GM12878 (cell line): ENCODE measurements at regions not wholly inside any gene's neighbourhood (a gene's known extent, or its start where the extent isn't known, plus 50 kb on each side); places are given as distances from the start of the nearest gene placed in this dataset.

Experiments
- ATAC-seq: fragments of 200-7000 bp; cut with Tn5 transposase; 3 replicates; pipeline ENCODE4 v1.9.1; 2020; ENCODE audit warnings: mild to moderate bottlenecking, moderate library complexity
- BruUV-seq: library from RNA; stranded (reverse); fragments of 400-500 nt; replicated peaks from 2 replicates; lab custom pipeline; 2021; lab: Mats Ljungman, UMichigan
- CTCF ChIA-PET: fragments of 300-600 bp; sonication (Branson Sonifier 250); formaldehyde crosslinking; extraction: SDS; loops from one replicate; lab custom pipeline; 2021; ENCODE audit warnings: inconsistent platforms; lab: Yijun Ruan, JAX
- POLR2A ChIA-PET: fragments of 350-600 bp; formaldehyde crosslinking; extraction: SDS; loops from one replicate; lab custom pipeline; 2021; ENCODE audit warnings: inconsistent platforms; lab: Charles Lee
- RAD21 ChIA-PET: fragments of 300-600 bp; sonication (Branson Sonifier 250); formaldehyde crosslinking; loops from one replicate; lab custom pipeline; 2023; ENCODE audit warnings: antibody characterized with exemption; ENCODE audit not compliant: unreplicated experiment; lab: Charles Lee
- SMC1A ChIA-PET: fragments of 300-600 bp; sonication (Branson Sonifier 250); formaldehyde crosslinking; loops from one replicate; lab custom pipeline; 2023; ENCODE audit not compliant: unreplicated experiment, uncharacterized antibody; lab: Charles Lee
- DNase-seq: peaks from one replicate; pipeline ENCODE4 v3.0.0-alpha.2; 2011; ENCODE audit warnings: low read depth, low spot score
- FAIRE-seq: peaks from 3 replicates; lab custom pipeline; 2011; peaks lifted over from hg19 to GRCh38; lab: Jason Lieb, UNC
- H2AFZ ChIP-seq: 2 replicates; pipeline ENCODE4 v1.6.0; 2011; ENCODE audit warnings: low read depth, low read length, control low read depth; ENCODE audit not compliant: control insufficient read depth
- H3K27ac ChIP-seq: 2 replicates; pipeline ENCODE4 v1.5.1; 2011; ENCODE audit warnings: control low read depth; ENCODE audit not compliant: control insufficient read depth, insufficient read depth
- H3K27me3 ChIP-seq, 2 experiments: replicated peaks in 1 of 2; 2 replicates each; pipeline versions ENCODE4 v1.6.0 to v1.6.1; 2011; ENCODE audit warnings: low read length in 1 of 2; ENCODE audit not compliant: control insufficient read depth in 2 of 2, insufficient read depth in 2 of 2
- H3K36me3 ChIP-seq, 2 experiments: 2 replicates each; pipeline ENCODE4 v1.5.1; 2011; ENCODE audit warnings: low read length in 1 of 2; ENCODE audit not compliant: control insufficient read depth in 2 of 2, insufficient read depth in 2 of 2
- H3K4me1 ChIP-seq: 2 replicates; pipeline ENCODE4 v1.6.1; 2011; ENCODE audit warnings: mild to moderate bottlenecking, low read length, moderate library complexity, mixed read lengths; ENCODE audit not compliant: control insufficient read depth, insufficient read depth
- H3K4me2 ChIP-seq: 2 replicates; pipeline ENCODE4 v1.6.0; 2011; ENCODE audit warnings: control low read depth; ENCODE audit not compliant: control insufficient read depth, insufficient read depth
- H3K4me3 ChIP-seq: fragments of 200-600 bp; sonication (generic); 2 replicates; pipeline ENCODE4 v1.5.1; 2016
- H3K79me2 ChIP-seq: 2 replicates; pipeline ENCODE4 v1.6.0; 2011; ENCODE audit warnings: low read length; ENCODE audit not compliant: control insufficient read depth, insufficient read depth
- H3K9ac ChIP-seq: 2 replicates; pipeline ENCODE4 v1.8.0; 2011; ENCODE audit warnings: low read length, control low read depth, mixed read lengths; ENCODE audit not compliant: control insufficient read depth, insufficient read depth
- H3K9me3 ChIP-seq: replicated peaks from 3 replicates; pipeline ENCODE4 v1.5.1; 2011; ENCODE audit warnings: mild to moderate bottlenecking, low read length; ENCODE audit not compliant: control insufficient read depth, insufficient read depth
- H4K20me1 ChIP-seq: 2 replicates; pipeline ENCODE4 v1.6.0; 2011; ENCODE audit not compliant: control insufficient read depth, insufficient read depth
- BMI1 ChIP-seq: fragments of 450-650 bp; IDR thresholded peaks from 2 replicates; pipeline ENCODE4 v1.6.1; 2016; ENCODE audit warnings: mild to moderate bottlenecking, moderate library complexity, borderline replicate concordance
- FOXM1 ChIP-seq: IDR thresholded peaks from 2 replicates; pipeline ENCODE4 v1.6.1; 2012; ENCODE audit warnings: low read depth, mild to moderate bottlenecking, inconsistent platforms, low read length, moderate library complexity
- HDGF ChIP-seq: fragments of 450-650 bp; IDR thresholded peaks from 2 replicates; pipeline ENCODE4 v1.6.1; 2016; ENCODE audit warnings: antibody characterized with exemption
- MYB ChIP-seq: fragments of 150-350 bp; IDR thresholded peaks from 2 replicates; pipeline ENCODE4 v1.6.1; 2014; ENCODE audit warnings: mild to moderate bottlenecking, low read depth, low read length, borderline replicate concordance
- RBBP5 ChIP-seq: fragments of 200-600 bp; sonication (generic); conservative IDR thresholded peaks from 2 replicates; pipeline ENCODE4 v1.6.1; 2016
- SP1 ChIP-seq: IDR thresholded peaks from one replicate; pipeline ENCODE4 v1.6.1; 2011; ENCODE audit warnings: low read depth, low read length
- SPI1 ChIP-seq: IDR thresholded peaks from 2 replicates; pipeline ENCODE4 v1.6.1; 2011; ENCODE audit warnings: low read depth, mild to moderate bottlenecking, low read length, moderate library complexity, borderline replicate concordance; ENCODE audit not compliant: insufficient read depth
- WRNIP1 ChIP-seq: IDR thresholded peaks from 2 replicates; pipeline ENCODE4 v1.6.1; 2011; ENCODE audit warnings: low read depth, low read length, improper control_type of control experiment, borderline replicate concordance
- ZNF207 ChIP-seq: fragments of 450-650 bp; IDR thresholded peaks from 2 replicates; pipeline ENCODE4 v1.6.1; 2014; ENCODE audit warnings: antibody characterized with exemption, mild to moderate bottlenecking, borderline replicate concordance
- ZSCAN29 ChIP-seq: fragments of 450-650 bp; IDR thresholded peaks from 2 replicates; pipeline ENCODE4 v1.6.1; 2017; ENCODE audit warnings: mild to moderate bottlenecking, moderate library complexity
- WGBS: methylation state at CpG from one replicate; pipeline ENCODE4 v1.1.6; 2016; ENCODE audit warnings: low lambda C conversion rate; ENCODE audit not compliant: insufficient replicate concordance, insufficient coverage; ENCODE audit errors: missing lambda C conversion rate; 5-methylcytosine and 5-hydroxymethylcytosine counted together
- in situ Hi-C: fragments of 300-500 bp; cut with MboI; formaldehyde crosslinking; loops from 9 replicates; pipeline ENCODE4 v1.14.3; 2018; ENCODE audit warnings: mixed read lengths
- intact Hi-C: fragments of 100-400 bp; cut with micrococcal nuclease; formaldehyde crosslinking; loops from one replicate; pipeline ENCODE4 v1.14.2; 2022; ENCODE audit not compliant: unreplicated experiment
- TF ChIP-seq, protein P1 (sequence below): IDR thresholded peaks from 2 replicates; pipeline ENCODE4 v1.6.1; 2011; ENCODE audit warnings: mild to moderate bottlenecking, low read depth, low read length, moderate library complexity; ENCODE audit not compliant: insufficient replicate concordance
- TF ChIP-seq, protein P2 (sequence below): IDR thresholded peaks from 2 replicates; pipeline ENCODE4 v1.6.1; 2011; ENCODE audit warnings: low read depth, low read length, improper control_type of control experiment, borderline replicate concordance
- TF ChIP-seq, protein P3 (sequence below): IDR thresholded peaks from 2 replicates; pipeline ENCODE4 v1.6.1; 2011; ENCODE audit warnings: borderline replicate concordance, low read depth, mild to moderate bottlenecking, moderate library complexity, mixed read lengths, low read length; ENCODE audit not compliant: insufficient read depth; ENCODE audit errors: extremely low read length

DNA sequence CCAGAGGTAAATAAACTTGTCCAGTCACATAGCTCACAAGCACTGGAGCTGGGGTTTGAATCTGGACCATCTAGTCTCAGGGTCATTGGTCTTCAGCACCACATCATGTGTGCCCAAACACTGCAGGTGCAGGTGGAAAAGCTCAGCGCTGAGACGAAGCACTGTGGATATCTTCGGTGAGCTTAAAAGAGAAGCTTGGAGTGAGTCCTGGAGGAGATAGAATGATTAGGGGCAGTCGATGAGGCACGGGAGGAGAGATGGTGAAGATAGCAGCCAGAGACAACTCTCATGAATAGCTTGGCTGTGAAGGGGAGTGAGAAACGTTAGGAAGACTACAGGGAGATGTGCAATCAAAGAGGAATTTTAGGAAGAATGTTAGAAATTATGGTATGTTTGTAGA is 389.3 kb downstream of the FGF9 start:
- TF ChIP-seq, protein P1, sequence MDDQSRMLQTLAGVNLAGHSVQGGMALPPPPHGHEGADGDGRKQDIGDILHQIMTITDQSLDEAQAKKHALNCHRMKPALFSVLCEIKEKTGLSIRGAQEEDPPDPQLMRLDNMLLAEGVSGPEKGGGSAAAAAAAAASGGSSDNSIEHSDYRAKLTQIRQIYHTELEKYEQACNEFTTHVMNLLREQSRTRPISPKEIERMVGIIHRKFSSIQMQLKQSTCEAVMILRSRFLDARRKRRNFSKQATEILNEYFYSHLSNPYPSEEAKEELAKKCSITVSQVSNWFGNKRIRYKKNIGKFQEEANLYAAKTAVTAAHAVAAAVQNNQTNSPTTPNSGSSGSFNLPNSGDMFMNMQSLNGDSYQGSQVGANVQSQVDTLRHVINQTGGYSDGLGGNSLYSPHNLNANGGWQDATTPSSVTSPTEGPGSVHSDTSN, result no peak
- no peak for TF ChIP-seq BMI1
- TF ChIP-seq, protein P2, sequence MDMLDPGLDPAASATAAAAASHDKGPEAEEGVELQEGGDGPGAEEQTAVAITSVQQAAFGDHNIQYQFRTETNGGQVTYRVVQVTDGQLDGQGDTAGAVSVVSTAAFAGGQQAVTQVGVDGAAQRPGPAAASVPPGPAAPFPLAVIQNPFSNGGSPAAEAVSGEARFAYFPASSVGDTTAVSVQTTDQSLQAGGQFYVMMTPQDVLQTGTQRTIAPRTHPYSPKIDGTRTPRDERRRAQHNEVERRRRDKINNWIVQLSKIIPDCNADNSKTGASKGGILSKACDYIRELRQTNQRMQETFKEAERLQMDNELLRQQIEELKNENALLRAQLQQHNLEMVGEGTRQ, result no peak
- no peak for TF ChIP-seq HDGF
- TF ChIP-seq ZNF207, result no peak
- no peak for TF ChIP-seq RBBP5
- no peak for TF ChIP-seq ZSCAN29
- TF ChIP-seq MYB, result no peak
- TF ChIP-seq SP1, result no peak
- TF ChIP-seq, protein P3, sequence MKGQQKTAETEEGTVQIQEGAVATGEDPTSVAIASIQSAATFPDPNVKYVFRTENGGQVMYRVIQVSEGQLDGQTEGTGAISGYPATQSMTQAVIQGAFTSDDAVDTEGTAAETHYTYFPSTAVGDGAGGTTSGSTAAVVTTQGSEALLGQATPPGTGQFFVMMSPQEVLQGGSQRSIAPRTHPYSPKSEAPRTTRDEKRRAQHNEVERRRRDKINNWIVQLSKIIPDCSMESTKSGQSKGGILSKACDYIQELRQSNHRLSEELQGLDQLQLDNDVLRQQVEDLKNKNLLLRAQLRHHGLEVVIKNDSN, result no peak
- no peak for TF ChIP-seq SPI1
- no peak for TF ChIP-seq WRNIP1
- TF ChIP-seq FOXM1, result no peak
- H3K9me3 ChIP-seq, result no peaks in the 10 kb centered on the region; the same call in 2 of the 3 replicates
- H3K27me3 ChIP-seq, result no peaks in the 10 kb centered on the region
- ATAC-seq, result no peak
- no TSS peak for BruUV-seq
- H3K36me3 ChIP-seq, result no peaks in the 10 kb centered on the region
- H3K27ac ChIP-seq, result no peak overlapping the region
- intact Hi-C loops, result loop anchor here (2.0 to 5.0 kb wide), 4 partner anchors 102 to 421 kb away; partner anchors contain the start of gene FGF9
- no peak for FAIRE-seq
- CTCF ChIA-PET, result interaction anchor here (0.8 to 3.4 kb wide), 6 partner anchors 16 to 424 kb away, joined by 3 to 19 read pairs (median 12); no protein-coding TSS in a partner anchor
- no peaks in the 10 kb centered on the region for H3K79me2 ChIP-seq
- H2AFZ ChIP-seq, result no peak overlapping the region
- POLR2A ChIA-PET, result interaction anchor here (1.4 kb wide), 1 partner anchor 61 kb away, joined by 3 read pairs; no protein-coding TSS in a partner anchor
- in situ Hi-C loops, result no loop called here
- SMC1A ChIA-PET, result interaction anchor here (0.7 to 3.3 kb wide), 12 partner anchors 9 to 422 kb away, joined by 3 to 23 read pairs (median 6); no protein-coding TSS in a partner anchor
- no peak overlapping the region for H3K4me2 ChIP-seq
- no peak for DNase-seq
- no peaks in the 10 kb centered on the region for H4K20me1 ChIP-seq
- RAD21 ChIA-PET, result interaction anchor here (1.2 to 3.9 kb wide), 8 partner anchors 11 to 422 kb away, joined by 3 to 30 read pairs (median 5); no protein-coding TSS in a partner anchor
- WGBS, result 87% methylated on average over 6 of the region's 6 CpGs
- H3K9ac ChIP-seq, result no peak overlapping the region
- no peak overlapping the region for H3K4me3 ChIP-seq
- H3K4me1 ChIP-seq, result peaks cover 25% of the 10 kb centered on the region
